Bronchial epithelial cell (primary cell): ENCODE measurements at regions not wholly inside any gene's neighbourhood (a gene's known extent, or its start where the extent isn't known, plus 50 kb on each side); places are given as distances from the start of the nearest gene placed in this dataset.

ENCODE experiments used
- DNase-seq: peaks from one replicate; pipeline ENCODE4 v3.0.0-alpha.2; 2010; ENCODE audit warnings: low read depth
- FAIRE-seq: peaks from 2 replicates; lab custom pipeline; 2011; peaks lifted over from hg19 to GRCh38; lab: Jason Lieb, UNC
- H3K27me3 ChIP-seq: 2 replicates; pipeline ENCODE4 v1.5.1; 2011; ENCODE audit warnings: low read length; ENCODE audit not compliant: control insufficient read depth, insufficient read depth
- H3K36me3 ChIP-seq: 2 replicates; pipeline ENCODE4 v1.5.1; 2011; ENCODE audit warnings: low read length; ENCODE audit not compliant: control insufficient read depth, insufficient read depth
- H3K4me3 ChIP-seq: 2 replicates; pipeline ENCODE4 v1.5.1; 2011; ENCODE audit warnings: mild to moderate bottlenecking, low read depth, low read length, control low read depth
- CTCF ChIP-seq: IDR thresholded peaks from 2 replicates; pipeline ENCODE4 v1.5.1; 2011; ENCODE audit warnings: mild to moderate bottlenecking, moderate library complexity, low read length, control low read depth, inconsistent platforms; ENCODE audit not compliant: insufficient read depth, severe bottlenecking

- Histone ChIP-seq H3K4me3 (no peak overlapping the region), H3K27me3 (no peaks in the 10 kb centered on the region), H3K36me3 (no peaks in the 10 kb centered on the region)
- DNase-seq (peak; percentile 29), FAIRE-seq (no peak)
- TF ChIP-seq CTCF, result peak; percentile 71
Measured at GRCh38 chr11:92340839-92341238, 116.2 kb downstream of the FAT3 start.

- no peak for DNase-seq
- no peak for TF ChIP-seq CTCF
- Histone ChIP-seq H3K4me3 (no peak overlapping the region), H3K27me3 (peaks cover 4% of the 10 kb centered on the region), H3K36me3 (no peaks in the 10 kb centered on the region)
- no peak for FAIRE-seq
Measured at GRCh38 chr11:92342034-92342720, 117.6 kb downstream of the FAT3 start.

- DNase-seq (no peak), FAIRE-seq (no peak)
- H3K4me3 ChIP-seq, result no peak overlapping the region
Measured at GRCh38 chr11:92342886-92343285, 118.3 kb downstream of the FAT3 start.

GRCh38 chr11:92346220-92346619 lies 121.6 kb downstream of the FAT3 start:
- no peak for TF ChIP-seq CTCF
- FAIRE-seq, result no peak
- Histone ChIP-seq H3K27me3 (peaks cover 4% of the 10 kb centered on the region), H3K4me3 (no peak overlapping the region), H3K36me3 (no peaks in the 10 kb centered on the region)
- no peak for DNase-seq

More at GRCh38 chr11:92342886-92343285, 118.3 kb downstream of the FAT3 start:
- peaks cover 4% of the 10 kb centered on the region for H3K27me3 ChIP-seq
- TF ChIP-seq CTCF, result no peak
- H3K36me3 ChIP-seq, result no peaks in the 10 kb centered on the region

- no peaks in the 10 kb centered on the region for H3K36me3 ChIP-seq
- peaks cover 4% of the 10 kb centered on the region for H3K27me3 ChIP-seq
- H3K4me3 ChIP-seq, result no peak overlapping the region
- TF ChIP-seq CTCF, result no peak
- FAIRE-seq (no peak), DNase-seq (no peak)
Measured at GRCh38 chr11:92347454-92347853, 122.8 kb downstream of the FAT3 start.
